Panc1 (cell line): ENCODE measurements at regions not wholly inside any gene's neighbourhood (a gene's known extent, or its start where the extent isn't known, plus 50 kb on each side); places are given as distances from the start of the nearest gene placed in this dataset.
"Not testable (repeated sequence)": the region's sequence is repeated elsewhere in the genome, so short reads cannot be mapped to it uniquely, and the experiment has no call there.

Source experiments
- ATAC-seq: fragments of 200-7000 bp; cut with Tn5 transposase; 2 replicates; pipeline ENCODE4 v1.9.1; 2020; ENCODE audit warnings: mild to moderate bottlenecking, moderate library complexity
- BruUV-seq: library from RNA; stranded (reverse); fragments of 400-500 nt; replicated peaks from 2 replicates; lab custom pipeline; 2021; lab: Mats Ljungman, UMichigan
- CTCF ChIA-PET: fragments of 300-600 bp; sonication (Branson Sonifier 250); formaldehyde crosslinking; loops from one replicate; lab custom pipeline; 2022; ENCODE audit warnings: antibody characterized with exemption; lab: Charles Lee
- POLR2A ChIA-PET: fragments of 300-600 bp; sonication (Branson Sonifier 250); formaldehyde crosslinking; loops from one replicate; lab custom pipeline; 2022; ENCODE audit warnings: antibody characterized with exemption; lab: Charles Lee
- DNase-seq: peaks from one replicate; pipeline ENCODE4 v3.0.0-alpha.2; 2010; ENCODE audit warnings: low read depth, low spot score
- H3K27ac ChIP-seq: 2 replicates; pipeline ENCODE4 v1.5.1; 2011; ENCODE audit warnings: mild to moderate bottlenecking, low read length, inconsistent platforms
- H3K27me3 ChIP-seq: fragments of 200-500 bp; sonication (Bioruptor generic); 2 replicates; pipeline ENCODE4 v1.6.0; 2014; ENCODE audit warnings: low read length, inconsistent platforms; ENCODE audit not compliant: control insufficient read depth, insufficient read depth
- H3K36me3 ChIP-seq: fragments of 200-500 bp; sonication (Bioruptor generic); 2 replicates; pipeline ENCODE4 v1.5.1; 2014; ENCODE audit warnings: inconsistent platforms, mild to moderate bottlenecking, low read length, moderate library complexity; ENCODE audit not compliant: control insufficient read depth, insufficient read depth
- H3K4me1 ChIP-seq: 2 replicates; pipeline ENCODE4 v1.5.1; 2011; ENCODE audit warnings: inconsistent platforms, mild to moderate bottlenecking, low read length, moderate library complexity; ENCODE audit not compliant: control insufficient read depth, insufficient read depth
- H3K4me3 ChIP-seq, 2 experiments: 2 replicates each; pipeline ENCODE4 v1.5.1; 2011 to 2012; ENCODE audit warnings: low read depth in 2 of 2, low read length in 2 of 2, mild to moderate bottlenecking in 2 of 2, inconsistent platforms in 1 of 2, moderate library complexity in 1 of 2
- H3K9me3 ChIP-seq: fragments of 200-500 bp; sonication (Bioruptor generic); 2 replicates; pipeline ENCODE4 v1.5.1; 2014; ENCODE audit warnings: low read depth, mild to moderate bottlenecking, inconsistent platforms, low read length, moderate library complexity; ENCODE audit not compliant: control insufficient read depth, insufficient read depth
- POLR2AphosphoS5 ChIP-seq: IDR thresholded peaks from 2 replicates; pipeline ENCODE4 v1.6.1; 2012; ENCODE audit warnings: mild to moderate bottlenecking, low read depth, low read length, moderate library complexity
- SIN3A ChIP-seq: IDR thresholded peaks from 2 replicates; pipeline ENCODE4 v1.6.1; 2012; ENCODE audit warnings: low read depth, mild to moderate bottlenecking, low read length, moderate library complexity, borderline replicate concordance; ENCODE audit not compliant: insufficient read depth
- TCF7L2 ChIP-seq: IDR thresholded peaks from 2 replicates; pipeline ENCODE4 v1.6.1; 2011; ENCODE audit warnings: mild to moderate bottlenecking, low read depth, low read length, inconsistent platforms
- in situ Hi-C: cut with HindIII; loops from 2 replicates; pipeline ENCODE4 v1.10.0; 2016; ENCODE audit warnings: low sequenced_read_pairs, low pct_unique_long_range_greater_than_20kb
- intact Hi-C: fragments of 100-400 bp; cut with micrococcal nuclease; formaldehyde crosslinking; loops from one replicate; pipeline ENCODE4 v1.10.0; 2022; ENCODE audit not compliant: unreplicated experiment
- TF ChIP-seq, protein P1 (sequence below), 2 experiments: IDR thresholded peaks; 2 replicates each; pipeline ENCODE4 v1.6.1; 2011 to 2012; ENCODE audit warnings: low read depth in 2 of 2, control low read depth in 1 of 2, low read length in 1 of 2, mild to moderate bottlenecking in 1 of 2, moderate library complexity in 1 of 2; ENCODE audit not compliant: insufficient read depth in 1 of 2
- TF ChIP-seq, protein P2 (sequence below): fragments of 450-650 bp; IDR thresholded peaks from 2 replicates; pipeline ENCODE4 v1.5.1; 2017; ENCODE audit warnings: mild to moderate bottlenecking

DNA sequence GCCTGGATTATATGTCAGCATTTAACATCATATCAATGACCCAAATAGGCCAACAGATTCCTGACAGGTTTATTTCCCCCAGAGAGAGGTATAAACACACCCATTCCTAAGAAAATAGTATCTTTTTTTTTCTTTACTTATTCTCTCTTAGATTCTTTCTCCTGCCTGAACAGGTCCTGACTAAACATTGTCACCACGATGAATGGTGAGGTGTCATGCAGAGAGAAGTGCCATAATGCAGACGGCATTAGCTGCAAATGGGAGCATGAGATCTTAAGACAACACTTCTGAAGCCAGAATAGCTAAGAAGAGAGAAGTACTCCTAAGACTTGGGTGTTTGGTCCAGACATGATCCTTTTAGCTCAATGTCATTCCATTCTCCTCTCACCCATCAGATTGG, 131.3 kb downstream of the ZNF648 start:
- intact Hi-C loops = no loop called here
- no peaks in the 10 kb centered on the region; the same call in 1 of the 2 replicates for H3K27me3 ChIP-seq
- H3K4me1 ChIP-seq = no peaks in the 10 kb centered on the region
- H3K36me3 ChIP-seq = no peaks in the 10 kb centered on the region
- ChIA-PET CTCF (no interaction called here), POLR2A (no interaction called here)
- H3K4me3 ChIP-seq = no peak overlapping the region
- TF ChIP-seq, protein P1, sequence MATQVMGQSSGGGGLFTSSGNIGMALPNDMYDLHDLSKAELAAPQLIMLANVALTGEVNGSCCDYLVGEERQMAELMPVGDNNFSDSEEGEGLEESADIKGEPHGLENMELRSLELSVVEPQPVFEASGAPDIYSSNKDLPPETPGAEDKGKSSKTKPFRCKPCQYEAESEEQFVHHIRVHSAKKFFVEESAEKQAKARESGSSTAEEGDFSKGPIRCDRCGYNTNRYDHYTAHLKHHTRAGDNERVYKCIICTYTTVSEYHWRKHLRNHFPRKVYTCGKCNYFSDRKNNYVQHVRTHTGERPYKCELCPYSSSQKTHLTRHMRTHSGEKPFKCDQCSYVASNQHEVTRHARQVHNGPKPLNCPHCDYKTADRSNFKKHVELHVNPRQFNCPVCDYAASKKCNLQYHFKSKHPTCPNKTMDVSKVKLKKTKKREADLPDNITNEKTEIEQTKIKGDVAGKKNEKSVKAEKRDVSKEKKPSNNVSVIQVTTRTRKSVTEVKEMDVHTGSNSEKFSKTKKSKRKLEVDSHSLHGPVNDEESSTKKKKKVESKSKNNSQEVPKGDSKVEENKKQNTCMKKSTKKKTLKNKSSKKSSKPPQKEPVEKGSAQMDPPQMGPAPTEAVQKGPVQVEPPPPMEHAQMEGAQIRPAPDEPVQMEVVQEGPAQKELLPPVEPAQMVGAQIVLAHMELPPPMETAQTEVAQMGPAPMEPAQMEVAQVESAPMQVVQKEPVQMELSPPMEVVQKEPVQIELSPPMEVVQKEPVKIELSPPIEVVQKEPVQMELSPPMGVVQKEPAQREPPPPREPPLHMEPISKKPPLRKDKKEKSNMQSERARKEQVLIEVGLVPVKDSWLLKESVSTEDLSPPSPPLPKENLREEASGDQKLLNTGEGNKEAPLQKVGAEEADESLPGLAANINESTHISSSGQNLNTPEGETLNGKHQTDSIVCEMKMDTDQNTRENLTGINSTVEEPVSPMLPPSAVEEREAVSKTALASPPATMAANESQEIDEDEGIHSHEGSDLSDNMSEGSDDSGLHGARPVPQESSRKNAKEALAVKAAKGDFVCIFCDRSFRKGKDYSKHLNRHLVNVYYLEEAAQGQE (IDR thresholded peaks at IDR 0.05; ENCODE audit: insufficient read depth in 1 of 2, low read depth in 2 of 2, low read length in 1 of 2) = no peak
- TF ChIP-seq, protein P2, sequence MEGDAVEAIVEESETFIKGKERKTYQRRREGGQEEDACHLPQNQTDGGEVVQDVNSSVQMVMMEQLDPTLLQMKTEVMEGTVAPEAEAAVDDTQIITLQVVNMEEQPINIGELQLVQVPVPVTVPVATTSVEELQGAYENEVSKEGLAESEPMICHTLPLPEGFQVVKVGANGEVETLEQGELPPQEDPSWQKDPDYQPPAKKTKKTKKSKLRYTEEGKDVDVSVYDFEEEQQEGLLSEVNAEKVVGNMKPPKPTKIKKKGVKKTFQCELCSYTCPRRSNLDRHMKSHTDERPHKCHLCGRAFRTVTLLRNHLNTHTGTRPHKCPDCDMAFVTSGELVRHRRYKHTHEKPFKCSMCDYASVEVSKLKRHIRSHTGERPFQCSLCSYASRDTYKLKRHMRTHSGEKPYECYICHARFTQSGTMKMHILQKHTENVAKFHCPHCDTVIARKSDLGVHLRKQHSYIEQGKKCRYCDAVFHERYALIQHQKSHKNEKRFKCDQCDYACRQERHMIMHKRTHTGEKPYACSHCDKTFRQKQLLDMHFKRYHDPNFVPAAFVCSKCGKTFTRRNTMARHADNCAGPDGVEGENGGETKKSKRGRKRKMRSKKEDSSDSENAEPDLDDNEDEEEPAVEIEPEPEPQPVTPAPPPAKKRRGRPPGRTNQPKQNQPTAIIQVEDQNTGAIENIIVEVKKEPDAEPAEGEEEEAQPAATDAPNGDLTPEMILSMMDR = no peak
- no peak for TF ChIP-seq TCF7L2
- TF ChIP-seq SIN3A = no peak
- no peak for TF ChIP-seq POLR2AphosphoS5
- DNase-seq (no peak), ATAC-seq (no peak)
- no peak overlapping the region for H3K27ac ChIP-seq
- H3K9me3 ChIP-seq = no peaks in the 10 kb centered on the region
- in situ Hi-C loops = no loop called here
- BruUV-seq = no TSS peak

DNA sequence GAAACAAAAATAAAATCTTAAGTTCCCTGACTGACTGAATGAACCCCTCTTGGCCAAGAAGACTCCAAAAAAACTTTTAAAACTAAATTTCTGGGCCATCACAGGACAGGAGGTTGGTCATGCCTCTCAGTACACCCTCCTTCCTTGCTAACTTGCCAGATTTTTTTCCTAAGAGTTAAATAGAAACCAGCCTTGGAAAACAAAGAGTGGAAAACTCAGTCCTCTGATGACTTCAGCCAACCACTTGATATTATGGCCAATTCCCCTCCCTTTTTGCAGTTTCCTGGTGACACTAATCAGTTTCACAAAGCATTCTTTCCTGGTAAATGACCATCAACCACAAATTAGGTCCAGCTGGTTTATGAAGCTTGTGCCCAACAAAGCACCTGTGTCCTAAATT, 134.8 kb downstream of the ZNF648 start:
- DNase-seq = no peak
- in situ Hi-C loops = no loop called here
- ChIA-PET CTCF (no interaction called here), POLR2A (no interaction called here)
- H3K27ac ChIP-seq = no peak overlapping the region
- no peaks in the 10 kb centered on the region for H3K4me1 ChIP-seq
- H3K4me3 ChIP-seq = no peak overlapping the region
- H3K9me3 ChIP-seq = no peaks in the 10 kb centered on the region
- no TSS peak for BruUV-seq
- TF ChIP-seq, protein P2 = no peak
- TF ChIP-seq TCF7L2 = no peak
- no peak for TF ChIP-seq SIN3A
- TF ChIP-seq, protein P1 (IDR thresholded peaks at IDR 0.05; ENCODE audit: insufficient read depth in 1 of 2, low read depth in 2 of 2, low read length in 1 of 2) = no peak
- no peak for TF ChIP-seq POLR2AphosphoS5
- H3K27me3 ChIP-seq = no peaks in the 10 kb centered on the region
- no peaks in the 10 kb centered on the region for H3K36me3 ChIP-seq
- no peak for ATAC-seq
- intact Hi-C loops = no loop called here

DNA sequence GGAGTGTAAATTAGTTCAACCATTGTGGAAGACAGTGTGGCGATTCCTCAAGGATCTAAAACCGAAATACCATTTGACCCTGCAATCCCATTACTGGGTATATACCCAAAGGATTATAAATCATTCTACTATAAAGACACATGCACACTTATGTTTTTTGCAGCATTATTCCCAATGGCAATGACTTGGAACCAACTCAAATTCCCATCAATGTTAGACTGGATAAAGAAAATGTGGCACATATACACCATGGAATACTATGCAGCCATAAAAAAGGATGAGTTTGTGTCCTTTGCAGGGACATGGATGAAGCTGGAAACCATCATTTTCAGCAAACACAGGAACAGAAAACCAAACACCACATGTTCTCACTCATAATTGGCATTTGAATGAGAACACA, 137.5 kb downstream of the ZNF648 start:
- CTCF ChIA-PET, intact Hi-C loops, ATAC-seq, H3K27ac ChIP-seq, H3K36me3 ChIP-seq, DNase-seq, H3K4me3 ChIP-seq, H3K9me3 ChIP-seq, H3K27me3 ChIP-seq, BruUV-seq, H3K4me1 ChIP-seq, POLR2A ChIA-PET, in situ Hi-C loops: not testable (repeated sequence)
